A549 (cell line): ENCODE measurements at regions not wholly inside any gene's neighbourhood (a gene's known extent, or its start where the extent isn't known, plus 50 kb on each side); places are given as distances from the start of the nearest gene placed in this dataset.

ENCODE experiments used
- CHD4 ChIP-seq: fragments of 200-600 bp; sonication (generic); IDR thresholded peaks from 2 replicates; pipeline ENCODE4 v1.6.1; 2016; ENCODE audit warnings: antibody characterized with exemption, mild to moderate bottlenecking, borderline replicate concordance
- MAZ ChIP-seq: fragments of 150-350 bp; IDR thresholded peaks from 2 replicates; pipeline ENCODE4 v1.6.1; 2014; ENCODE audit warnings: antibody characterized with exemption, low read depth, low read length, borderline replicate concordance
- RNF2 ChIP-seq: fragments of 200-600 bp; sonication (generic); IDR thresholded peaks from 2 replicates; pipeline ENCODE4 v1.6.1; 2016; ENCODE audit warnings: low read depth, mild to moderate bottlenecking, antibody characterized with exemption, moderate library complexity, borderline replicate concordance
- TF ChIP-seq, protein P1 (sequence below): fragments of >200 bp; sonication (Bioruptor Twin); formaldehyde crosslinking; IDR thresholded peaks from 3 replicates; pipeline ENCODE4 v1.5.1; 2016
- TF ChIP-seq, protein P2 (sequence below): fragments of >200 bp; sonication (Bioruptor Twin); formaldehyde crosslinking; IDR thresholded peaks from 2 replicates; pipeline ENCODE4 v1.6.1; 2016
- TF ChIP-seq, protein P3 (sequence below): IDR thresholded peaks from 2 replicates; pipeline ENCODE4 v1.6.1; 2012

DNA sequence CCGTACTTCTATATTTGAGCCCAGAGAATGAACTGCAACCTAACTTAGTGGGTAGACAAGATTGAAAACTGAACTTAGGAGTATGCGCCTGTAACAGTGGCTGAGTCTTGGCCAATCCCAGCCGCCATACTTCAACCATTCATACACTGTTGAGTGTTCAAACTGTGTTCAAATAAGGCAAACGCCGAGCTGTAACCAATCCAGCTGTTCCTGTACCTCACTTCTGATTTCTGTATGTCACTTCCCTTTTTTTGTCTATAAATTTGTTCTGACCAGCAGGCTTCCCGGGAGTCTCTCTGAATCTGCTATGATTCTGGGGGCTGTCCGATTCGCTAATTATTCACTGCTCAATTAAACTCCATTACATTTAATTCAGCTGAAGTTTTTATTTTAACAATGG is 58.6 kb upstream of the TPM1 start:
- TF ChIP-seq, protein P1, sequence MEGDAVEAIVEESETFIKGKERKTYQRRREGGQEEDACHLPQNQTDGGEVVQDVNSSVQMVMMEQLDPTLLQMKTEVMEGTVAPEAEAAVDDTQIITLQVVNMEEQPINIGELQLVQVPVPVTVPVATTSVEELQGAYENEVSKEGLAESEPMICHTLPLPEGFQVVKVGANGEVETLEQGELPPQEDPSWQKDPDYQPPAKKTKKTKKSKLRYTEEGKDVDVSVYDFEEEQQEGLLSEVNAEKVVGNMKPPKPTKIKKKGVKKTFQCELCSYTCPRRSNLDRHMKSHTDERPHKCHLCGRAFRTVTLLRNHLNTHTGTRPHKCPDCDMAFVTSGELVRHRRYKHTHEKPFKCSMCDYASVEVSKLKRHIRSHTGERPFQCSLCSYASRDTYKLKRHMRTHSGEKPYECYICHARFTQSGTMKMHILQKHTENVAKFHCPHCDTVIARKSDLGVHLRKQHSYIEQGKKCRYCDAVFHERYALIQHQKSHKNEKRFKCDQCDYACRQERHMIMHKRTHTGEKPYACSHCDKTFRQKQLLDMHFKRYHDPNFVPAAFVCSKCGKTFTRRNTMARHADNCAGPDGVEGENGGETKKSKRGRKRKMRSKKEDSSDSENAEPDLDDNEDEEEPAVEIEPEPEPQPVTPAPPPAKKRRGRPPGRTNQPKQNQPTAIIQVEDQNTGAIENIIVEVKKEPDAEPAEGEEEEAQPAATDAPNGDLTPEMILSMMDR, result no peak
- no peak for TF ChIP-seq RNF2
- no peak for TF ChIP-seq MAZ
- TF ChIP-seq, protein P2, sequence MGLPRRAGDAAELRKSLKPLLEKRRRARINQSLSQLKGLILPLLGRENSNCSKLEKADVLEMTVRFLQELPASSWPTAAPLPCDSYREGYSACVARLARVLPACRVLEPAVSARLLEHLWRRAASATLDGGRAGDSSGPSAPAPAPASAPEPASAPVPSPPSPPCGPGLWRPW, result no peak
- TF ChIP-seq CHD4, result no peak
- TF ChIP-seq, protein P3, sequence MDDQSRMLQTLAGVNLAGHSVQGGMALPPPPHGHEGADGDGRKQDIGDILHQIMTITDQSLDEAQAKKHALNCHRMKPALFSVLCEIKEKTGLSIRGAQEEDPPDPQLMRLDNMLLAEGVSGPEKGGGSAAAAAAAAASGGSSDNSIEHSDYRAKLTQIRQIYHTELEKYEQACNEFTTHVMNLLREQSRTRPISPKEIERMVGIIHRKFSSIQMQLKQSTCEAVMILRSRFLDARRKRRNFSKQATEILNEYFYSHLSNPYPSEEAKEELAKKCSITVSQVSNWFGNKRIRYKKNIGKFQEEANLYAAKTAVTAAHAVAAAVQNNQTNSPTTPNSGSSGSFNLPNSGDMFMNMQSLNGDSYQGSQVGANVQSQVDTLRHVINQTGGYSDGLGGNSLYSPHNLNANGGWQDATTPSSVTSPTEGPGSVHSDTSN, result no peak
